ENCODE measurements at regions not wholly inside any gene's neighbourhood (a gene's known extent, or its start where the extent isn't known, plus 50 kb on each side); places are given as distances from the start of the nearest gene placed in this dataset.

DNA sequence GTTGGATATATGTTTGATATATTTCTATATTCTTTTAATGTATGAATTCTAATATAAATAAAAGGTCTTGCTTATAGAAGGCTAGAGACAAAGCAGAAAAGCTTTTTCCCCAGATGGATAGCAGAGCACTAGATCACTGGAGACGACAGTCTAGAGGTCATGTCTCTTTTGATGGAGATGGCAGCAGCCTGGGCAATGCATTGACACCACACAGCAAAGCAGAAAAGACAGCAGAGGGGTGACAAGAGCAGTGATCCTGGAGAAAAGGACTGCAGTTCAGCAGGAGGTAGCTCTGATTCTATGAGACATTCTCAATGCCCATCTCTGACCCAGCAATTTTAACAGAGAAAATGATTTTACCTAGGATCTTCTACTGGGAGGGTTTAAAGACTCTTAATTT, 210.6 kb downstream of the DTHD1 start:
- TF ChIP-seq, protein P1, sequence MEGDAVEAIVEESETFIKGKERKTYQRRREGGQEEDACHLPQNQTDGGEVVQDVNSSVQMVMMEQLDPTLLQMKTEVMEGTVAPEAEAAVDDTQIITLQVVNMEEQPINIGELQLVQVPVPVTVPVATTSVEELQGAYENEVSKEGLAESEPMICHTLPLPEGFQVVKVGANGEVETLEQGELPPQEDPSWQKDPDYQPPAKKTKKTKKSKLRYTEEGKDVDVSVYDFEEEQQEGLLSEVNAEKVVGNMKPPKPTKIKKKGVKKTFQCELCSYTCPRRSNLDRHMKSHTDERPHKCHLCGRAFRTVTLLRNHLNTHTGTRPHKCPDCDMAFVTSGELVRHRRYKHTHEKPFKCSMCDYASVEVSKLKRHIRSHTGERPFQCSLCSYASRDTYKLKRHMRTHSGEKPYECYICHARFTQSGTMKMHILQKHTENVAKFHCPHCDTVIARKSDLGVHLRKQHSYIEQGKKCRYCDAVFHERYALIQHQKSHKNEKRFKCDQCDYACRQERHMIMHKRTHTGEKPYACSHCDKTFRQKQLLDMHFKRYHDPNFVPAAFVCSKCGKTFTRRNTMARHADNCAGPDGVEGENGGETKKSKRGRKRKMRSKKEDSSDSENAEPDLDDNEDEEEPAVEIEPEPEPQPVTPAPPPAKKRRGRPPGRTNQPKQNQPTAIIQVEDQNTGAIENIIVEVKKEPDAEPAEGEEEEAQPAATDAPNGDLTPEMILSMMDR (IDR thresholded peaks at IDR 0.05; ENCODE audit: insufficient read depth, low read depth, low read length): no peak
- TF ChIP-seq EZH2 (IDR thresholded peaks at IDR 0.05; ENCODE audit: insufficient read depth, low read length): no peak
